ENCODE measurements at regions not wholly inside any gene's neighbourhood (a gene's known extent, or its start where the extent isn't known, plus 50 kb on each side); places are given as distances from the start of the nearest gene placed in this dataset.

GRCh38 chr14:53711205-53711604, 245.4 kb downstream of the BMP4 start:
- no peak overlapping the region for H3K4me3 ChIP-seq (ENCODE audit: control extremely low read depth in 1 of 5, extremely low read depth in 1 of 5, insufficient read depth in 1 of 5, low read depth in 2 of 5, low read length in 4 of 5)
- CTCF ChIA-PET: no interaction called here
- H3K4me2 ChIP-seq (replicated peaks; ENCODE audit: low read depth, low read length, poor library complexity, severe bottlenecking): no peak overlapping the region
- H3K9ac ChIP-seq (ENCODE audit: low read length): no peak overlapping the region
- intact Hi-C loops (cut with micrococcal nuclease): no loop called here
- Mint-ChIP-seq H3K9me3 (ENCODE audit: insufficient read depth) (peaks cover 2% of the 10 kb centered on the region), H3K4me3 (no peak overlapping the region), H3K27ac (no peak overlapping the region), H3K4me1 (no peaks in the 10 kb centered on the region), H3K27me3 (no peaks in the 10 kb centered on the region)
- H3K27ac ChIP-seq (ENCODE audit: low read length in 2 of 2): no peak overlapping the region
- H3K36me3 ChIP-seq (replicated peaks in 1 of 2; ENCODE audit: control extremely low read depth in 1 of 2, control insufficient read depth in 1 of 2, extremely low read depth in 1 of 2, insufficient read depth in 2 of 2, low read length in 1 of 2): no peaks in the 10 kb centered on the region
- H4K20me1 ChIP-seq (ENCODE audit: control insufficient read depth, insufficient read depth, low read length, poor library complexity, severe bottlenecking): no peaks in the 10 kb centered on the region
- ATAC-seq (ENCODE audit: low read depth): no peak
- H3K79me2 ChIP-seq (ENCODE audit: control insufficient read depth, insufficient read depth, low read length): no peaks in the 10 kb centered on the region
- no peaks in the 10 kb centered on the region for H3K27me3 ChIP-seq (replicated peaks in 1 of 4; ENCODE audit: control extremely low read depth in 1 of 4, control insufficient read depth in 3 of 4, insufficient read depth in 4 of 4, low read length in 3 of 4)
- TF ChIP-seq EZH2 (IDR thresholded peaks at IDR 0.05; ENCODE audit: borderline replicate concordance, insufficient read depth, low read depth, low read length, poor library complexity, severe bottlenecking): no peak
- no peak for TF ChIP-seq CTCF (IDR thresholded peaks at IDR 0.05)
- no peak for DNase-seq
- H3K4me1 ChIP-seq (ENCODE audit: control insufficient read depth in 2 of 2, insufficient read depth in 2 of 2, low read length in 2 of 2): no peaks in the 10 kb centered on the region
- POLR2A ChIA-PET: no interaction called here
- H3K9me3 ChIP-seq (ENCODE audit: control extremely low read depth in 1 of 3, control insufficient read depth in 2 of 3, insufficient read depth in 1 of 3, low read length in 2 of 3): no peaks in the 10 kb centered on the region
- 86% methylated on average over 3 of the region's 4 CpGs for WGBS (ENCODE audit: insufficient coverage)
- no peak overlapping the region for H2AFZ ChIP-seq (ENCODE audit: insufficient read depth, low read depth, low read length, poor library complexity, severe bottlenecking)

GRCh38 chr14:53710615-53711014, 246.0 kb downstream of the BMP4 start:
- Histone ChIP-seq H3K27me3 (replicated peaks in 1 of 4; ENCODE audit: control extremely low read depth in 1 of 4, control insufficient read depth in 3 of 4, insufficient read depth in 4 of 4, low read length in 3 of 4) (no peaks in the 10 kb centered on the region), H4K20me1 (ENCODE audit: control insufficient read depth, insufficient read depth, low read length, poor library complexity, severe bottlenecking) (no peaks in the 10 kb centered on the region), H3K4me1 (ENCODE audit: control insufficient read depth in 2 of 2, insufficient read depth in 2 of 2, low read length in 2 of 2) (no peaks in the 10 kb centered on the region), H2AFZ (ENCODE audit: insufficient read depth, low read depth, low read length, poor library complexity, severe bottlenecking) (no peak overlapping the region), H3K36me3 (replicated peaks in 1 of 2; ENCODE audit: control extremely low read depth in 1 of 2, control insufficient read depth in 1 of 2, extremely low read depth in 1 of 2, insufficient read depth in 2 of 2, low read length in 1 of 2) (no peaks in the 10 kb centered on the region), H3K4me2 (replicated peaks; ENCODE audit: low read depth, low read length, poor library complexity, severe bottlenecking) (no peak overlapping the region), H3K27ac (ENCODE audit: low read length in 2 of 2) (no peak overlapping the region), H3K9ac (ENCODE audit: low read length) (no peak overlapping the region), H3K9me3 (ENCODE audit: control extremely low read depth in 1 of 3, control insufficient read depth in 2 of 3, insufficient read depth in 1 of 3, low read length in 2 of 3) (no peaks in the 10 kb centered on the region), H3K4me3 (ENCODE audit: control extremely low read depth in 1 of 5, extremely low read depth in 1 of 5, insufficient read depth in 1 of 5, low read depth in 2 of 5, low read length in 4 of 5) (no peak overlapping the region), H3K79me2 (ENCODE audit: control insufficient read depth, insufficient read depth, low read length) (no peaks in the 10 kb centered on the region)
- no peak overlapping the region for H3K27ac Mint-ChIP-seq
- H3K4me1 Mint-ChIP-seq: no peaks in the 10 kb centered on the region
- DNase-seq (no peak), ATAC-seq (ENCODE audit: low read depth) (no peak)
- WGBS (ENCODE audit: insufficient coverage): 63% methylated on average over 3 of the region's 4 CpGs
- intact Hi-C loops (cut with micrococcal nuclease): no loop called here
- TF ChIP-seq EZH2 (IDR thresholded peaks at IDR 0.05; ENCODE audit: borderline replicate concordance, insufficient read depth, low read depth, low read length, poor library complexity, severe bottlenecking): no peak
- TF ChIP-seq CTCF (IDR thresholded peaks at IDR 0.05): no peak
- no peak overlapping the region for H3K4me3 Mint-ChIP-seq
- POLR2A ChIA-PET: no interaction called here
- no peaks in the 10 kb centered on the region for H3K27me3 Mint-ChIP-seq
- CTCF ChIA-PET: no interaction called here
- peaks cover 2% of the 10 kb centered on the region for H3K9me3 Mint-ChIP-seq (ENCODE audit: insufficient read depth)

Data from B cell (primary cell).